HG02610 (cell line): ENCODE measurements at regions not wholly inside any gene's neighbourhood (a gene's known extent, or its start where the extent isn't known, plus 50 kb on each side); places are given as distances from the start of the nearest gene placed in this dataset.

Source experiments
- ATAC-seq: cut with Tn5 transposase; IDR thresholded peaks from one replicate; pipeline ENCODE4 v1.9.1; 2021; ENCODE audit warnings: mild to moderate bottlenecking, moderate library complexity; ENCODE audit not compliant: unreplicated experiment

DNA sequence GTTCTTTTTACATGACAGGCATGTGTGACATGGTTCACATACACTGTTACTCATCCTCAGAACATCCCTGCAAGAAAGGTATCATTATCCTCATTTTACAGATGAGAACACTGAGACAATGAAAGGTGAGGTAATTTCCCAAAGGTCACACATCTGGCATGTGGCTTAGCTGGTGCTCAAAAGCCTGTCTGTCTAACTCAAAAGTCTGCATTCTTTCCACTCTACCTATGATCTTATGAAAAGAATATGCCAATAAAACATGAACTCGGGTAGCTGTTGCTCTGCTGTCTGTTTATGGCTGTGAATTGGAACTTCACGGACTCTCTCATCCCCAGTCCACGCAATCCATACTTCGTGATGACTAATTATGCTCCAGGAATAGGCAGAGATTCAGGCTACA is 79.0 kb upstream of the ODAD2 start:
- ATAC-seq: no peak

DNA sequence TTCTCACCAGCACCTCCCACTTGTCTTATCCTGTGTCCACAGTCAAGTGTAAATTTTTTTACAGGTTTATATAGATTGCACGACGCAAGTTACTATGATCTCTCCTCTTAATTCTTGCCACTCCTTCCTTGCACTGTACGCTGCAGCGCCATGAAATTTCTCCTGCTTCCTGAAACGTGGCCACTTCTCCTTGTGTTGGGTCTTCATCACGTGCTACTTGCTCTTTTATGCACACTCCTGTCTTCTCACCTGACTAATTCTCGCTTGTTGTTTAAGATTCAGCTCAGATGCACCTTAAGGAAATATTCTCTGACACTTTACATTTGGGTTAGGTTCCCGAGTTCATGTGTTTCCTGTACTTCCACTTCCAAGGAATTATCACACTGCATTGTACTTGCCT is 76.5 kb upstream of the ODAD2 start:
- ATAC-seq: no peak

DNA sequence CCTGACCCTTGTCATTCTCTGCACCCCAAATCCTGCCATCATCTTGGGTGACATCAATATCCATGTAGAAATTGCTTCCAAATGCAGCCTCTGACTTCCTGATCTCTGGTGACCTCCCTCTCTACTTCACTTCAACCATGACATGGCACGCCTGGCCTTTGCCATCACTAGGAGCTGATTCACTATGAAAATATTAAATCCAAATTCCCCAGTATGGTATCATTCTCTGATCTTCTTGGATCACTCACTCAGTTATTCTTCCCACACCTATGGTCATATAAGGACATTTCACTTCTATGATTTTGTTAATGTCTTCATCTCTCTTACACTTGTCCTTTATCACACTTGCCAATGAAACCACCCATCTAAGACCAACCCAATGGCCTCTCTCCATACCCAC is 73.7 kb upstream of the ODAD2 start:
- ATAC-seq: no peak

DNA sequence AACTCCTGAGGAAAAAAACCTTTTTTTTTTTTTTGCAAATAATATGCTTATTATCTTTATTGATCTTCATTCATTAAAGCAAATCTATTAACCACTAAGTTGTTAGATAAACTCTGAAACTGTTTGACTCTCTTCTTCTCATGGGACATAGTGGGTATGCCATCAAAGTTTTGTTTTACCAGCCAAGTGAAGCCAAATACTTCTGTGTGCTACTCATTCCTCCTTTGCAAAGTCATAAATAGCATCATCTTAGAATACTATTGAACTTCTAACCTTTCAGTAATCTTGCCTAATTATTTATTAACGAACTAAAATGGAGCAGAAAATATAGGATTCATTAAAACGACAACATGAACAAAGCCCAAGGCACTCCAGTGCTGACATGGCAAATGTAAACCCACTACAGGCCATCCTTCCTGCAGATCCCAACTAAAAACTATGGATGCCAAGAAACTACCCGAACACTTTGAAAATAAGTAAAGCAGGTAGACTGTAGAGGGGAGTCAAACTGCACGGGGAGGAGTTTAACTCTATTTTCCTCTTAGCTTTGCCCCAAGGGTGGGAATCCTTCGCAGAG is 61.2 kb upstream of the ODAD2 start:
- no peak for ATAC-seq

DNA sequence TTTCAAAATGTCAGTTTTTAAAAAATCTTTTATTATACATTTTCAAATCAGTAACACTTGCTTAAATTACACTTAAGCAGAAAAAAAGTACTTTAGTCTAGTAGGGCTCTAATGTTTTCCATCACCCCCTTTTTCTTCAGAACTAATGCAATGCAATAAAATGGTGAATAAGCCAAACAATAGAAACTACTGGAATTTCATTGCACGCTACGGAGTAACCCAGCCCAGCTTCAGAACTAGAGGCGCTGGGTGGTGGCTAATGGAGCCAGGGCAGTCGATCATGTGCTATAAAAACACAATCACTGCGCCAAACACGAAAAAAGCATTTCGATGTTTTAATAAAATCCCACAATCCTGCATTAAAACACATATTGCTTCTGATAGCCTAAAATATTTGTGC is 59.9 kb upstream of the ODAD2 start:
- no peak for ATAC-seq

DNA sequence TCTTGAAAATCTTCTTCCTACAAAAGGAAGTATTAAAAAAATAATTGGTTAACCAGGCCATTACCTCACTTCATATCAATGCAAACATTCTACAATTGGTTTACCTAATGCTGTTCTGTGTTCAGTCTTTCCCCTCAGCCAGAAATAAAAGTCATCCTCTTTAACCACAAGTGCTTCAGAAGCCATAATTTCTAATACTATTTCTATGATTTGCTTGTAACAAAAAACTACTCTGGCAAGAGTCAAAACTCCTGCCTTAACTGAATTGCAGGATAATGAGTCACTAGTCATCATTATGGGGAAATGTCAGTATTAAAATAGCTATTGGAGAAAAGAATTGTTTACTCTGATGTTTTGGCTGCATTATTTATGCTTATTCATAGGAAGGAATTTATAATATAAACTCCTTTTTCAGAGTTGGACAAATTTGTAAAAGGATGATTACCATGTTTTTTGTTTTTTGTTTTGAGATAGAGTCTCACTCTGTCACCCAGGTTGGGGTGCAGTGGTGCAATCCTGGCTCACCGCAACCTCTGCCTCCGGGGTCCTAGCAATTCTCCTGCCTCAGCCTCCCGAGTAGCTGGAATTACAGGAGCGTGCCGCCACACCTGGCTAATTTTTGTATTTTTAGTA is 55.5 kb upstream of the ODAD2 start:
- no peak for ATAC-seq

DNA sequence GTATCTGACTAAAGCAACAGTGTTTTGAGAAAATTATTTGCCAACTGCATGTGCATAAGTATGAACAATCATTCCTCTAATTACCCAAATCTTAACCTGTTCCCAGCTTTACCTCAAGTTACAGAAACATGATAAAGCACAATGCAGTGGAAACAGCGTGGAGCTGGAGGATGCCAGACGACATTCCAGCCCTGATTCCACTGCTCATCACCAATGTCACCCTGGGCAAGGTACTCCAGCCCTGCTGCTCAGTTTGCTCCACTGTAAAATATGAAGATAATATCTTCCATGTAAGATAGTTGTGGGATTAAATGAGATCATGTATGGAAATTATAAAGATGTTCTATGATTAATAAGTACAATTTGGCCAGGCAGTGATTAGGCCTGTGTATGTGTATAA is 50.4 kb upstream of the ODAD2 start:
- ATAC-seq: no peak
